ENCODE measurements at regions not wholly inside any gene's neighbourhood (a gene's known extent, or its start where the extent isn't known, plus 50 kb on each side); places are given as distances from the start of the nearest gene placed in this dataset.

- DNase-seq (ENCODE audit: low spot score), result no peak
Measured at GRCh38 chr16:48892893-48893292, 282.9 kb upstream of the N4BP1 start.

- no peak for DNase-seq (ENCODE audit: low spot score)
Measured at GRCh38 chr16:48887646-48888210, 277.7 kb upstream of the N4BP1 start.

GRCh38 chr16:48885471-48885870, 275.5 kb upstream of the N4BP1 start:
- no peak for DNase-seq (ENCODE audit: low spot score)

GRCh38 chr16:48881272-48881671, 271.3 kb upstream of the N4BP1 start:
- DNase-seq (ENCODE audit: low spot score), result no peak

- DNase-seq (ENCODE audit: low spot score), result no peak
Measured at GRCh38 chr16:48879223-48880122, 269.5 kb upstream of the N4BP1 start.

GRCh38 chr16:48877946-48878345, 268.0 kb upstream of the N4BP1 start:
- DNase-seq (ENCODE audit: low spot score), result no peak

GRCh38 chr16:48870141-48870540, 260.2 kb upstream of the N4BP1 start:
- DNase-seq (ENCODE audit: low spot score), result no peak

GRCh38 chr16:48865520-48865919, 255.5 kb upstream of the N4BP1 start:
- DNase-seq (ENCODE audit: low spot score), result no peak

GRCh38 chr16:48864055-48864454, 254.1 kb upstream of the N4BP1 start:
- no peak for DNase-seq (ENCODE audit: low spot score)

- DNase-seq (ENCODE audit: low spot score), result no peak
Measured at GRCh38 chr16:48862087-48862532, 252.1 kb upstream of the N4BP1 start.

- no peak for DNase-seq (ENCODE audit: low spot score)
Measured at GRCh38 chr16:48860341-48860740, 250.4 kb upstream of the N4BP1 start.

- no peak for DNase-seq (ENCODE audit: low spot score)
Measured at GRCh38 chr16:48852951-48853350, 243.0 kb upstream of the N4BP1 start.

- no peak for DNase-seq (ENCODE audit: low spot score)
Measured at GRCh38 chr16:48852458-48852857, 242.5 kb upstream of the N4BP1 start.

- no peak for DNase-seq (ENCODE audit: low spot score)
Measured at GRCh38 chr16:48850097-48850770, 240.3 kb upstream of the N4BP1 start.

- no peak for DNase-seq (ENCODE audit: low spot score)
Measured at GRCh38 chr16:48846277-48846676, 236.3 kb upstream of the N4BP1 start.

GRCh38 chr16:48845261-48845660, 235.3 kb upstream of the N4BP1 start:
- DNase-seq (ENCODE audit: low spot score), result no peak

GRCh38 chr16:48838349-48838748, 228.4 kb upstream of the N4BP1 start:
- DNase-seq (ENCODE audit: low spot score), result no peak

- DNase-seq (ENCODE audit: low spot score), result no peak
Measured at GRCh38 chr16:48836636-48837035, 226.7 kb upstream of the N4BP1 start.

- no peak for DNase-seq (ENCODE audit: low spot score)
Measured at GRCh38 chr16:48836067-48836466, 226.1 kb upstream of the N4BP1 start.

GRCh38 chr16:48834576-48834975, 224.6 kb upstream of the N4BP1 start:
- no peak for DNase-seq (ENCODE audit: low spot score)

- no peak for DNase-seq (ENCODE audit: low spot score)
Measured at GRCh38 chr16:48833461-48833860, 223.5 kb upstream of the N4BP1 start.

GRCh38 chr16:48831076-48831722, 221.2 kb upstream of the N4BP1 start:
- DNase-seq (ENCODE audit: low spot score), result no peak
